ENCODE measurements at regions not wholly inside any gene's neighbourhood (a gene's known extent, or its start where the extent isn't known, plus 50 kb on each side); places are given as distances from the start of the nearest gene placed in this dataset.

DNA sequence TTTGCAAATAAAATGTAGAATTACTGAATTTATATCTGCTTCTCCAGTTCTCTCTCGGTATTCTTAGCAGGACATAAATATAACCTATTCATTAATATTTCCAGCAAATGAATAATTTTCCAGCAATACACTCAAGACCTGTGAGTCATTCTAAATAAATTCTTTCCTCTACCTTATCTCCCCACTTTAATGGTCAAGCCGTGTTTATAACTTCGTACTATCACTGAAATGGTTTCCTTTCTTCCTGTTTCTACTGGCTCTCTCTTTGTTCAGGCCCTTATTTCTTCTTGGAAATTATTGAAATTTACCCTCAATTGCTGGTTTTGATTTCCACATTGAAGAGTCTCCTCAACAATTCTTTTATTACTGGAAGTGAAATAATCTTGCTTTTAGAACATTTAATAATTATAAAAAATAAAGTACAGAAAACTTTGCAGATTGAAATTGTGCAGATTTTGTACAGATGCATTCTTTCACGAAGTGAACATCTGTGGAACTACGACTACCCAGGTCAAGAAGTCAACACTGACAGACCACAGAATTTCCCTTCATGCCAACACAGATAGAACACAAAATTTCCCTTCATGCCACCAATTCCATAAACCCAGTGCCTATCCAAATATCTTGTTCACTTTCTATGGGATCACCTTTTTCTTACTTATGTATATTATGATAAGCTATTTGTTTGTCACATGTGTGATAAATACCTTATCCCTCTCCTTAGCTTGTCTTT lies 205.7 kb downstream of the FAT4 start:
- no peak overlapping the region for H3K9ac ChIP-seq (replicated peaks; ENCODE audit: extremely low read depth, insufficient read depth, low read length)
- ChIA-PET POLR2A (interaction anchor here (1.6 kb wide), 1 partner anchor 197 kb away, joined by 3 read pairs; no protein-coding TSS in a partner anchor), CTCF (interaction anchor here (0.7 to 1.6 kb wide), 5 partner anchors 11 to 231 kb away, joined by 3 to 4 read pairs (median 3); no protein-coding TSS in a partner anchor)
- H3K9me1 ChIP-seq (replicated peaks; ENCODE audit: control insufficient read depth, extremely low read depth, insufficient read depth, low read length) = no peaks in the 10 kb centered on the region
- intact Hi-C loops (cut with micrococcal nuclease) = loop anchor here (1.0 to 2.0 kb wide), 6 partner anchors 64 to 219 kb away; no protein-coding TSS in a partner anchor
- no peaks in the 10 kb centered on the region for H3K27me3 ChIP-seq (ENCODE audit: control insufficient read depth in 2 of 2, insufficient read depth in 2 of 2, low read length in 2 of 2)
- H3K36me3 ChIP-seq (ENCODE audit: control insufficient read depth in 2 of 2, extremely low read depth in 1 of 2, insufficient read depth in 2 of 2, low read length in 2 of 2) = no peaks in the 10 kb centered on the region
- dilution Hi-C loops (cut with MboI; ENCODE audit: extremely low pct_ligation_motif_present, low sequenced_read_pairs) = no loop called here
- FAIRE-seq (peak; percentile 82), DNase-seq (ENCODE audit: low read depth, low spot score) (peak; percentile 91)
- H3K4me3 ChIP-seq (replicated peaks in 1 of 3; ENCODE audit: insufficient read depth in 1 of 3, low read depth in 1 of 3, low read length in 3 of 3) = no peak overlapping the region
- H3K4me1 ChIP-seq (ENCODE audit: control insufficient read depth, extremely low read depth, insufficient read depth, low read length) = peaks cover 25% of the 10 kb centered on the region
- BruUV-seq (replicated peaks) = no TSS peak
- peak overlapping the region; percentile 34 for H3K27ac ChIP-seq (ENCODE audit: insufficient read depth, low read depth, low read length)
- H2AFZ ChIP-seq (ENCODE audit: low read depth, low read length) = no peak overlapping the region
- no peaks in the 10 kb centered on the region for H3K79me2 ChIP-seq (ENCODE audit: control insufficient read depth, insufficient read depth, low read length)
- H3K4me2 ChIP-seq (ENCODE audit: insufficient read depth, low read length) = peak overlapping the region; percentile 75
- H4K20me1 ChIP-seq (replicated peaks; ENCODE audit: control insufficient read depth, extremely low read depth, insufficient read depth, low read length) = no peaks in the 10 kb centered on the region
- no peak for TF ChIP-seq EZH2 (IDR thresholded peaks at IDR 0.05; ENCODE audit: borderline replicate concordance, low read depth, low read length, severe bottlenecking)
- TF ChIP-seq, protein P1, sequence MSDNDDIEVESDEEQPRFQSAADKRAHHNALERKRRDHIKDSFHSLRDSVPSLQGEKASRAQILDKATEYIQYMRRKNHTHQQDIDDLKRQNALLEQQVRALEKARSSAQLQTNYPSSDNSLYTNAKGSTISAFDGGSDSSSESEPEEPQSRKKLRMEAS (IDR thresholded peaks at IDR 0.05; ENCODE audit: insufficient read depth, insufficient read length) = no peak
- TF ChIP-seq POLR2AphosphoS5 (IDR thresholded peaks at IDR 0.05; ENCODE audit: insufficient read depth, low read depth, low read length) = peak; percentile 62
- TF ChIP-seq FOS (IDR thresholded peaks at IDR 0.05; ENCODE audit: borderline replicate concordance, insufficient read depth, low read length) = peak; percentile 77
- TF ChIP-seq JUN (IDR thresholded peaks at IDR 0.05; ENCODE audit: borderline replicate concordance, insufficient read depth, insufficient read length, low read depth) = peak; percentile 82
- TF ChIP-seq MYC (IDR thresholded peaks at IDR 0.05; ENCODE audit: low read depth, low read length) = no peak
- TF ChIP-seq, protein P2, sequence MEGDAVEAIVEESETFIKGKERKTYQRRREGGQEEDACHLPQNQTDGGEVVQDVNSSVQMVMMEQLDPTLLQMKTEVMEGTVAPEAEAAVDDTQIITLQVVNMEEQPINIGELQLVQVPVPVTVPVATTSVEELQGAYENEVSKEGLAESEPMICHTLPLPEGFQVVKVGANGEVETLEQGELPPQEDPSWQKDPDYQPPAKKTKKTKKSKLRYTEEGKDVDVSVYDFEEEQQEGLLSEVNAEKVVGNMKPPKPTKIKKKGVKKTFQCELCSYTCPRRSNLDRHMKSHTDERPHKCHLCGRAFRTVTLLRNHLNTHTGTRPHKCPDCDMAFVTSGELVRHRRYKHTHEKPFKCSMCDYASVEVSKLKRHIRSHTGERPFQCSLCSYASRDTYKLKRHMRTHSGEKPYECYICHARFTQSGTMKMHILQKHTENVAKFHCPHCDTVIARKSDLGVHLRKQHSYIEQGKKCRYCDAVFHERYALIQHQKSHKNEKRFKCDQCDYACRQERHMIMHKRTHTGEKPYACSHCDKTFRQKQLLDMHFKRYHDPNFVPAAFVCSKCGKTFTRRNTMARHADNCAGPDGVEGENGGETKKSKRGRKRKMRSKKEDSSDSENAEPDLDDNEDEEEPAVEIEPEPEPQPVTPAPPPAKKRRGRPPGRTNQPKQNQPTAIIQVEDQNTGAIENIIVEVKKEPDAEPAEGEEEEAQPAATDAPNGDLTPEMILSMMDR (IDR thresholded peaks at IDR 0.05; ENCODE audit: extremely low read depth in 1 of 2, insufficient read depth in 1 of 2, low read depth in 1 of 2, low read length in 2 of 2) = no peak
- peak; percentile 73 for TF ChIP-seq POLR2A (IDR thresholded peaks at IDR 0.05; ENCODE audit: low read depth, low read length)
- TF ChIP-seq GATA2 (IDR thresholded peaks at IDR 0.05; ENCODE audit: insufficient read depth, insufficient read length, low read depth, low read length) = peak; percentile 87
- no peaks in the 10 kb centered on the region for H3K9me3 ChIP-seq (replicated peaks; ENCODE audit: control insufficient read depth, insufficient read depth, low read length)
